ENCODE measurements at regions not wholly inside any gene's neighbourhood (a gene's known extent, or its start where the extent isn't known, plus 50 kb on each side); places are given as distances from the start of the nearest gene placed in this dataset.

GRCh38 chr18:24540896-24541295 is 80.5 kb downstream of the HRH4 start:
- H3K27ac ChIP-seq (ENCODE audit: insufficient read length, low read depth, low read length), result no peak overlapping the region
- no peaks in the 10 kb centered on the region for H4K20me1 ChIP-seq (ENCODE audit: control insufficient read depth, insufficient read depth, insufficient read length)
- H4K91ac ChIP-seq (ENCODE audit: insufficient read length, low read depth, low read length), result no peak overlapping the region
- Mint-ChIP-seq H3K36me3 (ENCODE audit: insufficient read depth in 1 of 3, low read depth in 3 of 3) (no peaks in the 10 kb centered on the region), H3K27ac (no peak overlapping the region; a peak in 1 of 7 replicates), H3K4me3 (no peak overlapping the region), H3K4me1 (peaks cover 4 to 11% of the 10 kb centered on the region in 2 experiments; a peak in 3 of 4 replicates), H3K9me3 (no peaks in the 10 kb centered on the region), H3K27me3 (ENCODE audit: low read depth) (peaks cover 6% of the 10 kb centered on the region)
- H4K5ac ChIP-seq (ENCODE audit: insufficient read length, low read depth, low read length), result no peak overlapping the region
- TF ChIP-seq CTCF (conservative IDR thresholded peaks at IDR 0.05), result no peak
- H3K9me3 ChIP-seq (ENCODE audit: control insufficient read depth, low read depth, low read length), result no peaks in the 10 kb centered on the region
- no peak overlapping the region for H3T11ph ChIP-seq (ENCODE audit: low read length)
- H3K18ac ChIP-seq (ENCODE audit: insufficient read length, low read depth, low read length), result no peak overlapping the region
- no peak overlapping the region for H3K4me2 ChIP-seq (ENCODE audit: insufficient read depth, insufficient read length, low read length)
- no peak overlapping the region for H3K56ac ChIP-seq (ENCODE audit: insufficient read length, low read depth, low read length)
- no peak for DNase-seq
- no peak overlapping the region for H2BK20ac ChIP-seq (ENCODE audit: low read depth, low read length, poor library complexity, severe bottlenecking)
- no peak overlapping the region for H3K4ac ChIP-seq (ENCODE audit: low read depth, low read length)
- H3K79me2 ChIP-seq (ENCODE audit: insufficient read depth, low read length), result no peaks in the 10 kb centered on the region; the same call in 1 of the 2 replicates
- no peak overlapping the region for H2BK12ac ChIP-seq (ENCODE audit: insufficient read length, low read depth, low read length)
- H3K14ac ChIP-seq (ENCODE audit: insufficient read depth, low read length), result no peak overlapping the region
- H4K8ac ChIP-seq (replicated peaks; ENCODE audit: insufficient read length, low read depth, low read length), result no peak overlapping the region
- no peak overlapping the region for H3K9ac ChIP-seq (ENCODE audit: extremely low read depth, insufficient read length, low read length)
- H2BK5ac ChIP-seq (ENCODE audit: insufficient read length, low read length), result no peak overlapping the region
- no peaks in the 10 kb centered on the region for H3K23me2 ChIP-seq (ENCODE audit: insufficient read length, low read depth, low read length, poor library complexity, severe bottlenecking)
- H3K4me1 ChIP-seq (ENCODE audit: insufficient read depth, low read length), result no peaks in the 10 kb centered on the region; the same call in 1 of the 2 replicates
- H2BK15ac ChIP-seq (ENCODE audit: low read depth, low read length), result no peak overlapping the region
- H2AFZ ChIP-seq (ENCODE audit: low read length), result no peak overlapping the region
- H3K79me1 ChIP-seq (ENCODE audit: insufficient read depth, low read depth, low read length, poor library complexity, severe bottlenecking), result no peaks in the 10 kb centered on the region
- H3K27me3 ChIP-seq (ENCODE audit: insufficient read depth, low read length), result no peaks in the 10 kb centered on the region
- H2BK120ac ChIP-seq (ENCODE audit: low read depth, low read length, poor library complexity, severe bottlenecking), result no peak overlapping the region
- no peak overlapping the region for H2AK5ac ChIP-seq (ENCODE audit: insufficient read length, low read length)
- no peak overlapping the region for H3K23ac ChIP-seq (ENCODE audit: insufficient read length, low read depth, low read length)
- WGBS (ENCODE audit: extremely low coverage, insufficient read length, low lambda C conversion rate), result no CpG with 5 or more reads among the region's 8 CpGs
